Thoracic aorta (tissue), 2 donors: ENCODE measurements at regions not wholly inside any gene's neighbourhood (a gene's known extent, or its start where the extent isn't known, plus 50 kb on each side); places are given as distances from the start of the nearest gene placed in this dataset.

ENCODE experiments used
- ATAC-seq: fragments of 150-250 bp; one replicate; pipeline ENCODE4 v1.8.0; 2017; ENCODE audit warnings: low read depth; ENCODE audit not compliant: insufficient number of reproducible peaks, low FRiP score
- DNase-seq: peaks from one replicate; pipeline ENCODE4 v3.0.0-alpha.2; 2020; ENCODE audit warnings: low spot score
- H3K27ac ChIP-seq, 2 donors: fragments of 200-600 bp; sonication (generic); 1 replicate in 1 of 2; 2 replicates in 1 of 2; pipeline ENCODE4 v1.5.1; 2016; ENCODE audit warnings: mild to moderate bottlenecking in 2 of 2, moderate library complexity in 2 of 2
- H3K27me3 ChIP-seq: fragments of 200-600 bp; sonication (generic); replicated peaks from 2 replicates; pipeline ENCODE4 v1.6.0; 2016; ENCODE audit warnings: mild to moderate bottlenecking; ENCODE audit not compliant: insufficient read depth
- H3K36me3 ChIP-seq: fragments of 200-600 bp; sonication (generic); one replicate; pipeline ENCODE4 v1.5.1; 2016
- H3K4me1 ChIP-seq, 2 donors: fragments of 200-600 bp; sonication (generic); 1 replicate in 1 of 2; 2 replicates in 1 of 2; pipeline versions ENCODE4 v1.5.1 to v1.6.0; 2016; ENCODE audit warnings: low read depth in 2 of 2, mild to moderate bottlenecking in 1 of 2; ENCODE audit not compliant: control insufficient read depth in 1 of 2
- H3K4me3 ChIP-seq: fragments of 200-600 bp; sonication (generic); 2 replicates; pipeline ENCODE4 v1.5.1; 2016; ENCODE audit warnings: mild to moderate bottlenecking
- H3K9me3 ChIP-seq: fragments of 200-600 bp; sonication (generic); 2 replicates; pipeline ENCODE4 v1.5.1; 2016
- TF ChIP-seq, protein P1 (sequence below): fragments of 200-600 bp; sonication (generic); IDR thresholded peaks from one replicate; pipeline ENCODE4 v1.5.1; 2019; ENCODE audit warnings: antibody characterized with exemption

DNA sequence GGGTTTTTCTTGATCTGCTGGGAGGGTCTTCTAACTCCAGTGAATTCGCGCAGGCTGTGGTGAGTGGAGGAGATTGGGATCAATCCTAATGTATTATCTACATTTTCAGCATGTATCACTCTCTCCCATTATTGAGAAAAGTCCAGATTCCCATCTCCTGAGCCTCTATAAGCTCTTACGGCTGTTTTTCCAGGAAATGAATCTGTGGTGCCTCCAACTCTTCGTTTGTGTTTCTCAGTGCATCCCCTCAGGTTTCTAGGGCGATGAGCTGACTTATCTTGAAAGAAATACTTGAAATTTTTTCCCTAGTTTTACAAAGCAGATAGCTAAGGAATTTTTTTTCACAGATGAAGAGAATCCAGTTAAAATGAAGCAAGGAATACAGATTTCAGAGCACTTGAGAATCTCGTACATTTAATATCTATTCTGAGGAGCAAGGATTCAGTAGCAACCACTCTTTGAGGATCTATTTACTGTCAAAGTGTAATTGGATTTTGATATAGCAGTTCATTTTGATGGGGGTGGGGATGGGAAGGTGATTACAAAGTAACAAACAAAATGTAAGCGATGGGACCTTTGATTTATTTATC is 138.7 kb downstream of the BRMS1L start:
- ATAC-seq (no peak), DNase-seq (no peak)
- Histone ChIP-seq H3K9me3 (no peaks in the 10 kb centered on the region), H3K4me1 (no peaks in the 10 kb centered on the region), H3K27ac (no peak overlapping the region), H3K4me3 (no peak overlapping the region), H3K36me3 (no peaks in the 10 kb centered on the region), H3K27me3 (no peaks in the 10 kb centered on the region)
- TF ChIP-seq, protein P1, sequence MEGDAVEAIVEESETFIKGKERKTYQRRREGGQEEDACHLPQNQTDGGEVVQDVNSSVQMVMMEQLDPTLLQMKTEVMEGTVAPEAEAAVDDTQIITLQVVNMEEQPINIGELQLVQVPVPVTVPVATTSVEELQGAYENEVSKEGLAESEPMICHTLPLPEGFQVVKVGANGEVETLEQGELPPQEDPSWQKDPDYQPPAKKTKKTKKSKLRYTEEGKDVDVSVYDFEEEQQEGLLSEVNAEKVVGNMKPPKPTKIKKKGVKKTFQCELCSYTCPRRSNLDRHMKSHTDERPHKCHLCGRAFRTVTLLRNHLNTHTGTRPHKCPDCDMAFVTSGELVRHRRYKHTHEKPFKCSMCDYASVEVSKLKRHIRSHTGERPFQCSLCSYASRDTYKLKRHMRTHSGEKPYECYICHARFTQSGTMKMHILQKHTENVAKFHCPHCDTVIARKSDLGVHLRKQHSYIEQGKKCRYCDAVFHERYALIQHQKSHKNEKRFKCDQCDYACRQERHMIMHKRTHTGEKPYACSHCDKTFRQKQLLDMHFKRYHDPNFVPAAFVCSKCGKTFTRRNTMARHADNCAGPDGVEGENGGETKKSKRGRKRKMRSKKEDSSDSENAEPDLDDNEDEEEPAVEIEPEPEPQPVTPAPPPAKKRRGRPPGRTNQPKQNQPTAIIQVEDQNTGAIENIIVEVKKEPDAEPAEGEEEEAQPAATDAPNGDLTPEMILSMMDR, result no peak

DNA sequence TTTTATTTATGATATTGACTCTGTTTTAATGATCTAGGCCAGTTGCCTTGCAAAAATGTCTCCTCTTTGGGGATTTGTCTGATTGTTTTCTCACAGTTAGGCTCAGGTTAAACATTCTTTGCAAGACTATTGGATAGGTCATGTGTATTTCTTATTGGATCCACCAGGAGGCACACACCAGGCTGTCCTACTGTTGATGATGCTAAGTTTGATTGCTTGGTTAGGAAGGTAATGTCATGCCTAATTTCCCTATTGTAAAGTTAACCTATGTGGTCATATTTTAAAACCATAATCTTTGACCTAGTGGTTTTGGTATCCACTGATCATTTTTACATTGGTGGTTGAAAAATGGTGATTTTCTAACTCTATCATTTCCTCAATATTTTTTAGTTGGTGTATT is 137.1 kb downstream of the BRMS1L start:
- Histone ChIP-seq H3K9me3 (no peaks in the 10 kb centered on the region), H3K36me3 (no peaks in the 10 kb centered on the region), H3K4me3 (no peak overlapping the region), H3K4me1 (no peaks in the 10 kb centered on the region), H3K27me3 (no peaks in the 10 kb centered on the region), H3K27ac (no peak overlapping the region)
- ATAC-seq, result no peak
- TF ChIP-seq, protein P1, result no peak
- no peak for DNase-seq

DNA sequence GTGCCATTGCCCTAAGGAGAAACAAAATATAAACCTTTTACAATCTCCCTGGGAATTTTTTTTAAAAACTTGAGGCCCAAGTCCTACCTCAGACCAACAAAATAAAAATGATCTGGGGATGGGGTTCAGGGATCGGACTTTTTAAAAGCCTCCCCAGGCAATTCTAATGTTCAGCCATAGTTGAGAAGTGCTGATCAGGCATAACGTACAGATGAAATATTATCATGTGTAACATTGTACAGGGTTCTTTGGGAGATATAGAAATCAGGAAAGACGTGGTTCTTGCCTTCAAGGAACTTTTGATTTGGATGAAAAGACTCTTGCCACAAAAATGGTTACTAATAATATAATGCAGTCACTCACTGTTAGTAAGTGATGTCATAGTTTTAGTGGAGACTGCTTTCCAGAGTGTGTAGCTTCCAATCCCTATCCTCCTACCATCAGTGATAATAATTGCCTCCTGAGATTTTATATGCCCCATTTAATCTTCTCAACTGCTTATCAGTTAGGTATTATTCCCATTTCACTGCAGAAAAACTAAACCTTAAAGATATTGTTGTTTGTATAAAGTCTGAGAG is 135.6 kb downstream of the BRMS1L start:
- no peaks in the 10 kb centered on the region for H3K9me3 ChIP-seq
- H3K27me3 ChIP-seq, result no peaks in the 10 kb centered on the region
- ATAC-seq (no peak), DNase-seq (no peak)
- H3K4me1 ChIP-seq, result no peaks in the 10 kb centered on the region
- H3K36me3 ChIP-seq, result no peaks in the 10 kb centered on the region
- TF ChIP-seq, protein P1, result no peak
- H3K27ac ChIP-seq, result no peak overlapping the region
- H3K4me3 ChIP-seq, result no peak overlapping the region

DNA sequence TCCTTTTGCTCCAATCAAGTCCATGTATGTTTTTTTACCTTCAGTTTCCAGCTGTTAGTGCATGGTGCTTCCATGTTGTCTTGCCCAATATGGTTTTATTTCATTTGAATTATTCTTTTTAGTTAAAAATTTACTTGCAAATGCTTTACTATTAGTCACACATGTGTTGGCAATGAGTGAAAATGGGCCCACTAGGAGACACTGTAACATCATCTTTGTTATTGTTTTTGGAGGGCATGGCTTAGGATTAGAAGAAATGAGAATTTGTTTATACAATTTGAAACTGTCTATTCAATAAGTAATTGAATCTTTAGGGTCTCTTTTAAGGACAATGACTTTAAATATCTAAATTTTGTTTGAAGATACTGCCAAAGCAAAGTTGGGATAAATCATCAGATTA is 133.7 kb downstream of the BRMS1L start:
- Histone ChIP-seq H3K4me3 (no peak overlapping the region), H3K9me3 (no peaks in the 10 kb centered on the region), H3K27ac (no peak overlapping the region), H3K36me3 (no peaks in the 10 kb centered on the region), H3K27me3 (no peaks in the 10 kb centered on the region), H3K4me1 (no peaks in the 10 kb centered on the region)
- DNase-seq, result no peak
- no peak for ATAC-seq
- TF ChIP-seq, protein P1, result no peak

DNA sequence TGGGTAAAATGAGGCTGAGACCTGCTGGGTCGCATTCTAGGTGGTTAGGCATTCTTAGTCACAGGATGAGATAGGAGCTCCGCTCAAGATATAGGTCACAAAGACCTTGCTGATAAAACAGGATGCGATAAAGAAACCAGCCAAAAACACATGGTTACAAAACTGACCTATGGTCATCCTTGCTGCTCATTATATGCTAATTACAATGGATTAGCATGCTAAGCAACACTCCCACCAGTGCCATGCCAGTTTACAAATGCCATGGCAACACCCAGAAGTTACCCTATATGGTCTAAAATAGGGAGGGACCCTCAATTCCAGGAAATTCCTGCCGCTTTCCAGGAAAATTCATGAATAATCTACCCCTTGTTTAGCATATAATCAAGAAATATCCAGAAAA is 132.4 kb downstream of the BRMS1L start:
- Histone ChIP-seq H3K4me3 (no peak overlapping the region), H3K36me3 (no peaks in the 10 kb centered on the region), H3K4me1 (no peaks in the 10 kb centered on the region), H3K9me3 (no peaks in the 10 kb centered on the region), H3K27ac (no peak overlapping the region), H3K27me3 (no peaks in the 10 kb centered on the region)
- DNase-seq, result no peak
- no peak for ATAC-seq
- TF ChIP-seq, protein P1, result no peak
